HUES64 (cell line): ENCODE measurements at regions not wholly inside any gene's neighbourhood (a gene's known extent, or its start where the extent isn't known, plus 50 kb on each side); places are given as distances from the start of the nearest gene placed in this dataset.

ENCODE experiments used
- H3K27ac ChIP-seq: 2 replicates; pipeline ENCODE4 v1.7.0; 2013; ENCODE audit warnings: low read depth, low read length, inconsistent platforms
- H3K27me3 ChIP-seq: 2 replicates; pipeline ENCODE4 v1.6.1; 2013; ENCODE audit warnings: mild to moderate bottlenecking, low read length; ENCODE audit not compliant: insufficient read depth
- H3K36me3 ChIP-seq: 2 replicates; pipeline ENCODE4 v1.6.1; 2013; ENCODE audit warnings: mild to moderate bottlenecking, low read length; ENCODE audit not compliant: insufficient read depth
- H3K4me1 ChIP-seq: 2 replicates; pipeline ENCODE4 v1.6.1; 2013; ENCODE audit warnings: mild to moderate bottlenecking, low read length, moderate library complexity; ENCODE audit not compliant: insufficient read depth
- H3K4me3 ChIP-seq: 2 replicates; pipeline ENCODE4 v1.5.1; 2013; ENCODE audit warnings: mild to moderate bottlenecking, low read length, moderate library complexity
- H3K9ac ChIP-seq: 2 replicates; pipeline ENCODE4 v1.6.1; 2013; ENCODE audit warnings: mild to moderate bottlenecking, low read depth, low read length
- H3K9me3 ChIP-seq: 2 replicates; pipeline ENCODE4 v1.6.1; 2013; ENCODE audit warnings: low read depth, low read length; ENCODE audit not compliant: insufficient read depth
- WGBS: fragments of 150-250, 120-280 bp; methylation state at CpG from one replicate; pipeline ENCODE4 v1.1.7; 2013; ENCODE audit warnings: missing lambda C conversion rate; 5-methylcytosine and 5-hydroxymethylcytosine counted together

GRCh38 chr11:90355200-90355599 is 132.4 kb upstream of the CHORDC1 start:
- no peaks in the 10 kb centered on the region for H3K9me3 ChIP-seq
- H3K27ac ChIP-seq: no peak overlapping the region
- H3K4me3 ChIP-seq: no peak overlapping the region
- H3K4me1 ChIP-seq: no peaks in the 10 kb centered on the region
- H3K27me3 ChIP-seq: no peaks in the 10 kb centered on the region
- H3K36me3 ChIP-seq: no peaks in the 10 kb centered on the region
- no peak overlapping the region for H3K9ac ChIP-seq
- no CpG with 5 or more reads among the region's 1 CpG for WGBS

GRCh38 chr11:90349731-90350130 is 126.9 kb upstream of the CHORDC1 start:
- H3K27me3 ChIP-seq: no peaks in the 10 kb centered on the region
- no peak overlapping the region for H3K4me3 ChIP-seq
- H3K27ac ChIP-seq: no peak overlapping the region
- no CpG with 5 or more reads among the region's 1 CpG for WGBS
- H3K9me3 ChIP-seq: no peaks in the 10 kb centered on the region
- no peak overlapping the region for H3K9ac ChIP-seq
- no peaks in the 10 kb centered on the region for H3K36me3 ChIP-seq
- no peaks in the 10 kb centered on the region for H3K4me1 ChIP-seq

- Histone ChIP-seq H3K36me3 (no peaks in the 10 kb centered on the region), H3K4me3 (no peak overlapping the region), H3K4me1 (no peaks in the 10 kb centered on the region), H3K27me3 (no peaks in the 10 kb centered on the region), H3K9ac (no peak overlapping the region), H3K27ac (no peak overlapping the region), H3K9me3 (no peaks in the 10 kb centered on the region)
- 94% methylated on average over 4 of the region's 4 CpGs for WGBS
These were observed 121.7 kb upstream of the CHORDC1 start for GRCh38 chr11:90344546-90344945.

GRCh38 chr11:90343673-90344072 is 120.8 kb upstream of the CHORDC1 start:
- Histone ChIP-seq H3K9me3 (no peaks in the 10 kb centered on the region), H3K27ac (no peak overlapping the region), H3K4me1 (no peaks in the 10 kb centered on the region), H3K27me3 (no peaks in the 10 kb centered on the region), H3K36me3 (no peaks in the 10 kb centered on the region), H3K9ac (no peak overlapping the region), H3K4me3 (no peak overlapping the region)
- 74% methylated on average over 2 of the region's 2 CpGs for WGBS

GRCh38 chr11:90341986-90342385 is 119.1 kb upstream of the CHORDC1 start:
- no peaks in the 10 kb centered on the region for H3K36me3 ChIP-seq
- H3K27me3 ChIP-seq: no peaks in the 10 kb centered on the region
- H3K4me1 ChIP-seq: no peaks in the 10 kb centered on the region
- H3K27ac ChIP-seq: no peak overlapping the region
- no peak overlapping the region for H3K9ac ChIP-seq
- no peak overlapping the region for H3K4me3 ChIP-seq
- no peaks in the 10 kb centered on the region for H3K9me3 ChIP-seq
- WGBS: 100% methylated on average over 2 of the region's 3 CpGs

- Histone ChIP-seq H3K4me3 (no peak overlapping the region), H3K27ac (no peak overlapping the region), H3K4me1 (no peaks in the 10 kb centered on the region), H3K36me3 (no peaks in the 10 kb centered on the region), H3K9ac (no peak overlapping the region), H3K9me3 (no peaks in the 10 kb centered on the region), H3K27me3 (no peaks in the 10 kb centered on the region)
- WGBS: 100% methylated on average over 1 of the region's 1 CpG
These were observed 109.6 kb upstream of the CHORDC1 start for GRCh38 chr11:90332415-90332814.

GRCh38 chr11:90330632-90331031 is 107.8 kb upstream of the CHORDC1 start:
- H3K4me1 ChIP-seq: no peaks in the 10 kb centered on the region
- WGBS: 83% methylated on average over 1 of the region's 2 CpGs
- no peaks in the 10 kb centered on the region for H3K9me3 ChIP-seq
- no peak overlapping the region for H3K9ac ChIP-seq
- H3K36me3 ChIP-seq: no peaks in the 10 kb centered on the region
- no peak overlapping the region for H3K27ac ChIP-seq
- no peak overlapping the region for H3K4me3 ChIP-seq
- H3K27me3 ChIP-seq: no peaks in the 10 kb centered on the region

- Histone ChIP-seq H3K9ac (no peak overlapping the region), H3K27me3 (no peaks in the 10 kb centered on the region), H3K36me3 (no peaks in the 10 kb centered on the region), H3K27ac (no peak overlapping the region), H3K4me1 (no peaks in the 10 kb centered on the region), H3K9me3 (no peaks in the 10 kb centered on the region), H3K4me3 (no peak overlapping the region)
- WGBS: 67% methylated on average over 1 of the region's 1 CpG
These were observed 106.2 kb upstream of the CHORDC1 start for GRCh38 chr11:90329043-90329442.

GRCh38 chr11:90326647-90327046 is 103.8 kb upstream of the CHORDC1 start:
- 88% methylated on average over 2 of the region's 2 CpGs for WGBS

GRCh38 chr11:90323289-90323688 is 100.4 kb upstream of the CHORDC1 start:
- Histone ChIP-seq H3K4me3 (no peak overlapping the region), H3K9me3 (no peaks in the 10 kb centered on the region), H3K4me1 (0 out of 2 replicates have a peak, but pooled peaks cover 4% of the 10 kb centered on the region), H3K27ac (no peak overlapping the region), H3K27me3 (no peaks in the 10 kb centered on the region), H3K36me3 (no peaks in the 10 kb centered on the region), H3K9ac (no peak overlapping the region)
- WGBS: 99% methylated on average over 5 of the region's 5 CpGs

More at GRCh38 chr11:90326647-90327046, 103.8 kb upstream of the CHORDC1 start:
- Histone ChIP-seq H3K9me3 (no peaks in the 10 kb centered on the region), H3K9ac (no peak overlapping the region), H3K4me1 (0 out of 2 replicates have a peak, but pooled peaks cover 3% of the 10 kb centered on the region), H3K4me3 (no peak overlapping the region), H3K27me3 (no peaks in the 10 kb centered on the region), H3K27ac (no peak overlapping the region), H3K36me3 (no peaks in the 10 kb centered on the region)

- Histone ChIP-seq H3K9ac (no peak overlapping the region), H3K4me3 (no peak overlapping the region), H3K9me3 (no peaks in the 10 kb centered on the region), H3K4me1 (0 out of 2 replicates have a peak, but pooled peaks cover 4% of the 10 kb centered on the region), H3K36me3 (no peaks in the 10 kb centered on the region), H3K27ac (no peak overlapping the region), H3K27me3 (no peaks in the 10 kb centered on the region)
These were observed 98.2 kb upstream of the CHORDC1 start for GRCh38 chr11:90321018-90321417.

- Histone ChIP-seq H3K27me3 (no peaks in the 10 kb centered on the region), H3K9me3 (no peaks in the 10 kb centered on the region), H3K36me3 (no peaks in the 10 kb centered on the region), H3K4me3 (no peak overlapping the region), H3K4me1 (0 out of 2 replicates have a peak, but pooled peaks cover 4% of the 10 kb centered on the region), H3K27ac (no peak overlapping the region), H3K9ac (no peak overlapping the region)
- WGBS: 88% methylated on average over 3 of the region's 3 CpGs
These were observed 95.8 kb upstream of the CHORDC1 start for GRCh38 chr11:90318651-90319050.
